ENCODE measurements at regions not wholly inside any gene's neighbourhood (a gene's known extent, or its start where the extent isn't known, plus 50 kb on each side); places are given as distances from the start of the nearest gene placed in this dataset.

DNA sequence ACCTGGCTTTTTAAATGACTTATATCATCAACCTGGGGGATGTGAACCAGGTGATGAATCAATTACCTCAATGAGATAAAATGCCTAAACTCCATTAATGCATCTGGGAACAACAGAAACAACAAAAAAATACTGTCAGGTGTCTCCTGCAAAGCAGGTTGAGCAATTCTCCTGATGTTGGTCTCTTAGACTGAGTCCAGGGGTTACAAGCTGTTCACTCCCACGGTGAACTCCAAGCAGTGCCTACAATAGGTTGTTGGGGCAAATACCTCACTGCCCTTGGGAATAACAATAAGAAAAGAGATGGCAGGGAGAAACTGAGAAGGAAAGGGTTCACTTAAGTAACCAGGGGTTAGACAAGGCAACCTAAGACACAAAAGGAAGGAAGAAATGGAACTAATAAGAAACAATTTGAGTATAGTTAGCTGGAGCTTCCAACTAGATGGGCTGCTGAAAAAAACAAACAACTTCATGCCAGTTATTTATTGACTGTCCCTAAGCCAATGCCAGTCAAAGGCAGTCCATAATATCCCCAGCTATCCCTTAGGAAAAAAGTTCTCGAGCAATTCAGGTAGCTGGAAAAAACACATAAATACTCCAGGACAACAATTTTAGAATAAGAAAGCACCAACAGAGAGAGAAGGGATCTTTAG is 97.6 kb upstream of the MAGI3 start:
- no peaks in the 10 kb centered on the region for H3K27me3 ChIP-seq (replicated peaks in 1 of 4; ENCODE audit: control insufficient read depth in 3 of 4, extremely low read depth in 1 of 4, insufficient read depth in 3 of 4, low read length in 3 of 4)
- no peaks in the 10 kb centered on the region for H3K23me2 ChIP-seq (ENCODE audit: low read depth, low read length)
- H2BK5ac ChIP-seq (ENCODE audit: low read depth, low read length) = no peak overlapping the region
- H3K4me2 ChIP-seq (ENCODE audit: insufficient read depth in 1 of 2, low read depth in 2 of 2, low read length in 2 of 2) = no peak overlapping the region
- H3K18ac ChIP-seq (ENCODE audit: extremely low read depth, low read length) = no peak overlapping the region
- no peak overlapping the region for H2BK15ac ChIP-seq (ENCODE audit: low read length)
- H4K8ac ChIP-seq (ENCODE audit: extremely low read depth, insufficient read depth, low read length) = no peak overlapping the region
- 90% methylated on average over 2 of the region's 2 CpGs; no CpG with 5 or more reads in 1 of the 2 experiments for WGBS, 2 experiments (ENCODE audit: extremely low coverage in 1 of 2, insufficient coverage in 1 of 2, insufficient read length in 1 of 2, insufficient replicate concordance in 2 of 2, low coverage in 1 of 2, low lambda C conversion rate in 2 of 2, missing lambda C conversion rate in 1 of 2)
- H3K9me3 ChIP-seq (ENCODE audit: insufficient read depth in 2 of 2, low read depth in 1 of 2, low read length in 1 of 2) = no peaks in the 10 kb centered on the region
- H3K4me3 ChIP-seq (ENCODE audit: extremely low read depth in 1 of 4, insufficient read depth in 2 of 4, low read depth in 3 of 4, low read length in 4 of 4) = no peak overlapping the region
- POLR2A ChIA-PET (ENCODE audit: partially characterized antibody) = interaction anchor here (0.5 kb wide), 1 partner anchor 345 kb away, joined by 3 read pairs; no protein-coding TSS in a partner anchor
- no peak overlapping the region for H2AFZ ChIP-seq (ENCODE audit: low read length)
- no peak overlapping the region for H2BK20ac ChIP-seq (ENCODE audit: low read length)
- no peaks in the 10 kb centered on the region for H4K20me1 ChIP-seq (replicated peaks in 1 of 2; ENCODE audit: control insufficient read depth in 1 of 2, insufficient read depth in 2 of 2, low read length in 2 of 2)
- H3K79me1 ChIP-seq (ENCODE audit: low read depth, low read length) = no peaks in the 10 kb centered on the region
- H4K91ac ChIP-seq (replicated peaks; ENCODE audit: insufficient read length, low read length) = no peak overlapping the region
- H3K14ac ChIP-seq (ENCODE audit: insufficient read length) = no peak overlapping the region
- no peak overlapping the region for H2BK12ac ChIP-seq (ENCODE audit: low read depth, low read length)
- no peak overlapping the region for H4K5ac ChIP-seq (ENCODE audit: insufficient read length, low read depth, low read length)
- H3K9ac ChIP-seq (replicated peaks in 1 of 4; ENCODE audit: extremely low read depth in 1 of 4, low read depth in 3 of 4, low read length in 3 of 4) = no peak overlapping the region
- no peak overlapping the region for H3K4ac ChIP-seq (replicated peaks; ENCODE audit: insufficient read length, low read depth, low read length)
- TF ChIP-seq TBP (IDR thresholded peaks at IDR 0.05; ENCODE audit: low read depth, low read length) (no peak), NANOG (IDR thresholded peaks at IDR 0.05; ENCODE audit: insufficient read depth, low read depth, low read length, poor library complexity, severe bottlenecking) (no peak), MAFK (IDR thresholded peaks at IDR 0.05; ENCODE audit: low read depth, low read length) (no peak)
- no peak overlapping the region for H3K23ac ChIP-seq (ENCODE audit: insufficient read length)
- no peak overlapping the region for H3K27ac ChIP-seq (ENCODE audit: low read depth, low read length)
- DNase-seq (ENCODE audit: low read depth in 1 of 2, low spot score in 2 of 2) = no peak
- CTCF ChIA-PET (ENCODE audit: partially characterized antibody) = interaction anchor here (0.6 to 1.0 kb wide), 2 partner anchors 78 to 132 kb away, joined by 3 to 4 read pairs; no protein-coding TSS in a partner anchor
- H3K36me3 ChIP-seq (ENCODE audit: control insufficient read depth in 2 of 4, insufficient read depth in 4 of 4, low read length in 3 of 4) = no peaks in the 10 kb centered on the region
- FAIRE-seq = no peak
- H3K4me1 ChIP-seq (replicated peaks in 1 of 4; ENCODE audit: control insufficient read depth in 3 of 4, insufficient read depth in 4 of 4, low read length in 3 of 4) = no peaks in the 10 kb centered on the region
- H3K56ac ChIP-seq (replicated peaks; ENCODE audit: insufficient read length, low read depth, low read length) = no peak overlapping the region
- no peaks in the 10 kb centered on the region for H3K79me2 ChIP-seq (ENCODE audit: control insufficient read depth in 1 of 2, insufficient read depth in 2 of 2, low read length in 2 of 2)
- H2AK5ac ChIP-seq (ENCODE audit: low read depth, low read length) = no peak overlapping the region
- H2BK120ac ChIP-seq (replicated peaks; ENCODE audit: low read depth, low read length) = no peak overlapping the region

Data from H1 (cell line).